GM23338 (cell line): ENCODE measurements at regions not wholly inside any gene's neighbourhood (a gene's known extent, or its start where the extent isn't known, plus 50 kb on each side); places are given as distances from the start of the nearest gene placed in this dataset.

Experiments
- ATAC-seq: fragments of 200-7000 bp; cut with Tn5 transposase; 3 replicates; pipeline ENCODE4 v1.9.1; 2020
- DNase-seq: peaks from one replicate; pipeline ENCODE4 v3.0.0-alpha.2; 2015; ENCODE audit warnings: low spot score
- H2AFZ ChIP-seq: fragments of 200-600 bp; sonication (generic); 2 replicates; pipeline ENCODE4 v1.8.0; 2016; ENCODE audit warnings: antibody characterized with exemption, mild to moderate bottlenecking, moderate library complexity
- H3F3A ChIP-seq: fragments of 200-600 bp; sonication (generic); replicated peaks from 2 replicates; pipeline ENCODE4 v1.8.0; 2017; ENCODE audit warnings: antibody characterized with exemption, mixed run types, low read depth
- H3K27ac ChIP-seq: fragments of 200-600 bp; sonication (generic); 2 replicates; pipeline ENCODE4 v1.6.1; 2016; ENCODE audit warnings: low read depth
- H3K27me3 ChIP-seq: fragments of 200-600 bp; sonication (generic); 2 replicates; pipeline ENCODE4 v1.8.0; 2016; ENCODE audit warnings: mild to moderate bottlenecking, mixed run types, moderate library complexity; ENCODE audit not compliant: insufficient read depth
- H3K36me3 ChIP-seq: fragments of 200-600 bp; sonication (generic); 2 replicates; pipeline ENCODE4 v1.8.0; 2016; ENCODE audit warnings: mild to moderate bottlenecking; ENCODE audit not compliant: insufficient read depth
- H3K4me1 ChIP-seq: fragments of 200-600 bp; sonication (generic); 2 replicates; pipeline ENCODE4 v1.8.0; 2016; ENCODE audit warnings: mild to moderate bottlenecking, moderate library complexity; ENCODE audit not compliant: insufficient read depth
- H3K4me2 ChIP-seq: fragments of 200-600 bp; sonication (generic); 2 replicates; pipeline ENCODE4 v1.7.1; 2017; ENCODE audit warnings: mixed run types
- H3K4me3 ChIP-seq: fragments of 200-600 bp; sonication (generic); 2 replicates; pipeline ENCODE4 v1.6.1; 2016; ENCODE audit warnings: mixed run types
- H3K79me2 ChIP-seq: fragments of 200-600 bp; sonication (generic); replicated peaks from 2 replicates; pipeline ENCODE4 v1.8.0; 2017; ENCODE audit warnings: mild to moderate bottlenecking; ENCODE audit not compliant: insufficient read depth
- H3K9me2 ChIP-seq: fragments of 200-600 bp; sonication (generic); 2 replicates; pipeline ENCODE4 v1.8.0; 2017; ENCODE audit not compliant: insufficient read depth
- H4K20me1 ChIP-seq: fragments of 200-600 bp; sonication (generic); replicated peaks from 2 replicates; pipeline ENCODE4 v1.8.0; 2017; ENCODE audit warnings: mild to moderate bottlenecking; ENCODE audit not compliant: insufficient read depth
- H3K27ac Mint-ChIP-seq: 2 replicates; pipeline ENCODE4 v1.8.0; 2020; ENCODE audit warnings: inconsistent platforms, mild to moderate bottlenecking, moderate library complexity, mixed read lengths
- H3K27me3 Mint-ChIP-seq: 3 replicates; pipeline ENCODE4 v1.8.0; 2022; ENCODE audit warnings: low read depth, mild to moderate bottlenecking, moderate library complexity, mixed read lengths, inconsistent platforms; ENCODE audit not compliant: insufficient read depth, poor library complexity
- H3K36me3 Mint-ChIP-seq: 3 replicates; pipeline ENCODE4 v1.8.0; 2021; ENCODE audit warnings: low read depth, mild to moderate bottlenecking, inconsistent platforms, moderate library complexity, mixed read lengths
- H3K4me1 Mint-ChIP-seq: 3 replicates; pipeline ENCODE4 v1.8.0; 2020; ENCODE audit warnings: mild to moderate bottlenecking, inconsistent platforms, mixed read lengths
- H3K4me3 Mint-ChIP-seq: 3 replicates; pipeline ENCODE4 v1.8.0; 2021; ENCODE audit warnings: moderate library complexity, mild to moderate bottlenecking, inconsistent platforms, mixed read lengths
- H3K9me3 Mint-ChIP-seq: 3 replicates; pipeline ENCODE4 v1.8.0; 2020; ENCODE audit warnings: moderate library complexity, mild to moderate bottlenecking, inconsistent platforms, mixed read lengths
- EZH2 ChIP-seq: fragments of 200-600 bp; sonication (generic); IDR thresholded peaks from one replicate; pipeline ENCODE4 v1.8.0; 2017; ENCODE audit warnings: antibody characterized with exemption, mild to moderate bottlenecking, low read depth; ENCODE audit not compliant: unreplicated experiment
- EZH2phosphoT487 ChIP-seq: fragments of 200-600 bp; sonication (generic); IDR thresholded peaks from one replicate; pipeline ENCODE4 v1.8.1; 2018; ENCODE audit warnings: antibody characterized with exemption; ENCODE audit not compliant: unreplicated experiment
- NANOG ChIP-seq: IDR thresholded peaks from 2 replicates; pipeline ENCODE4 v1.6.1; 2016; ENCODE audit warnings: antibody characterized with exemption, borderline replicate concordance
- STAT1 ChIP-seq: IDR thresholded peaks from one replicate; pipeline ENCODE4 v1.6.1; 2016; ENCODE audit warnings: antibody characterized with exemption; ENCODE audit not compliant: unreplicated experiment
- ZNF114 ChIP-seq: fragments of 250-450 bp; sonication (Bioruptor Pico); IDR thresholded peaks from 2 replicates; pipeline ENCODE4 v1.5.0; 2020; ENCODE audit warnings: mild to moderate bottlenecking, moderate library complexity
- ZNF331 ChIP-seq: fragments of 250-450 bp; sonication (Bioruptor Pico); IDR thresholded peaks from 2 replicates; pipeline ENCODE4 v1.5.0; 2020; ENCODE audit warnings: low read depth, mild to moderate bottlenecking, moderate library complexity
- ZNF462 ChIP-seq: fragments of 250-450 bp; sonication (Bioruptor Pico); IDR thresholded peaks from 2 replicates; pipeline ENCODE4 v1.5.0; 2020; ENCODE audit warnings: mild to moderate bottlenecking, moderate library complexity
- TF ChIP-seq, protein P1 (sequence below): IDR thresholded peaks from 2 replicates; pipeline ENCODE4 v1.6.1; 2016; ENCODE audit warnings: antibody characterized with exemption
- TF ChIP-seq, protein P2 (sequence below): IDR thresholded peaks from one replicate; pipeline ENCODE4 v1.6.1; 2018; ENCODE audit warnings: antibody characterized with exemption; ENCODE audit not compliant: unreplicated experiment
- TF ChIP-seq, protein P3 (sequence below), 2 experiments: fragments of 200-600 bp in 1 of 2; sonication (generic) in 1 of 2; conservative IDR thresholded peaks; 2 replicates each; pipeline versions ENCODE4 v1.5.1 to v1.6.1; 2016 to 2017; ENCODE audit warnings: antibody characterized with exemption in 2 of 2, low read depth in 2 of 2, mild to moderate bottlenecking in 2 of 2, moderate library complexity in 1 of 2

- H3K4me1 ChIP-seq, result no peaks in the 10 kb centered on the region
- no peak overlapping the region for H3K4me3 ChIP-seq
- DNase-seq (no peak), ATAC-seq (no peak)
- no peaks in the 10 kb centered on the region for H3K9me2 ChIP-seq
- no peak overlapping the region for H3K4me2 ChIP-seq
- Mint-ChIP-seq H3K36me3 (peaks cover 13% of the 10 kb centered on the region; the same call in 2 of the 3 replicates), H3K9me3 (peaks cover 29% of the 10 kb centered on the region), H3K4me3 (no peak overlapping the region), H3K27me3 (no peaks in the 10 kb centered on the region), H3K27ac (no peak overlapping the region), H3K4me1 (no peaks in the 10 kb centered on the region)
- H3F3A ChIP-seq, result no peaks in the 10 kb centered on the region
- H3K27me3 ChIP-seq, result no peaks in the 10 kb centered on the region
- no peaks in the 10 kb centered on the region for H3K79me2 ChIP-seq
- TF ChIP-seq, protein P1, sequence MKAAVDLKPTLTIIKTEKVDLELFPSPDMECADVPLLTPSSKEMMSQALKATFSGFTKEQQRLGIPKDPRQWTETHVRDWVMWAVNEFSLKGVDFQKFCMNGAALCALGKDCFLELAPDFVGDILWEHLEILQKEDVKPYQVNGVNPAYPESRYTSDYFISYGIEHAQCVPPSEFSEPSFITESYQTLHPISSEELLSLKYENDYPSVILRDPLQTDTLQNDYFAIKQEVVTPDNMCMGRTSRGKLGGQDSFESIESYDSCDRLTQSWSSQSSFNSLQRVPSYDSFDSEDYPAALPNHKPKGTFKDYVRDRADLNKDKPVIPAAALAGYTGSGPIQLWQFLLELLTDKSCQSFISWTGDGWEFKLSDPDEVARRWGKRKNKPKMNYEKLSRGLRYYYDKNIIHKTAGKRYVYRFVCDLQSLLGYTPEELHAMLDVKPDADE, result no peak
- H4K20me1 ChIP-seq, result no peaks in the 10 kb centered on the region
- H3K27ac ChIP-seq, result no peak overlapping the region
- no peaks in the 10 kb centered on the region for H3K36me3 ChIP-seq
- no peak overlapping the region for H2AFZ ChIP-seq
These were observed 278.8 kb upstream of the RPS6KA3 start for GRCh38 chrX:20545538-20545937.

GRCh38 chrX:20542072-20542471 is 275.4 kb upstream of the RPS6KA3 start:
- no peaks in the 10 kb centered on the region for H3K79me2 ChIP-seq
- ATAC-seq, result no peak
- H3K4me1 ChIP-seq, result no peaks in the 10 kb centered on the region
- Mint-ChIP-seq H3K36me3 (peaks cover 15% of the 10 kb centered on the region; the same call in 2 of the 3 replicates), H3K27ac (no peak overlapping the region), H3K9me3 (peaks cover 30% of the 10 kb centered on the region), H3K4me1 (no peaks in the 10 kb centered on the region), H3K27me3 (peaks cover 3% of the 10 kb centered on the region), H3K4me3 (no peak overlapping the region)
- no peak overlapping the region for H3K4me2 ChIP-seq
- H3K36me3 ChIP-seq, result no peaks in the 10 kb centered on the region
- H3K27me3 ChIP-seq, result no peaks in the 10 kb centered on the region
- H3K27ac ChIP-seq, result no peak overlapping the region
- DNase-seq, result no peak
- no peaks in the 10 kb centered on the region for H4K20me1 ChIP-seq
- H3F3A ChIP-seq, result no peaks in the 10 kb centered on the region
- H3K9me2 ChIP-seq, result no peaks in the 10 kb centered on the region
- H2AFZ ChIP-seq, result no peak overlapping the region
- no peak overlapping the region for H3K4me3 ChIP-seq
- TF ChIP-seq, protein P2, sequence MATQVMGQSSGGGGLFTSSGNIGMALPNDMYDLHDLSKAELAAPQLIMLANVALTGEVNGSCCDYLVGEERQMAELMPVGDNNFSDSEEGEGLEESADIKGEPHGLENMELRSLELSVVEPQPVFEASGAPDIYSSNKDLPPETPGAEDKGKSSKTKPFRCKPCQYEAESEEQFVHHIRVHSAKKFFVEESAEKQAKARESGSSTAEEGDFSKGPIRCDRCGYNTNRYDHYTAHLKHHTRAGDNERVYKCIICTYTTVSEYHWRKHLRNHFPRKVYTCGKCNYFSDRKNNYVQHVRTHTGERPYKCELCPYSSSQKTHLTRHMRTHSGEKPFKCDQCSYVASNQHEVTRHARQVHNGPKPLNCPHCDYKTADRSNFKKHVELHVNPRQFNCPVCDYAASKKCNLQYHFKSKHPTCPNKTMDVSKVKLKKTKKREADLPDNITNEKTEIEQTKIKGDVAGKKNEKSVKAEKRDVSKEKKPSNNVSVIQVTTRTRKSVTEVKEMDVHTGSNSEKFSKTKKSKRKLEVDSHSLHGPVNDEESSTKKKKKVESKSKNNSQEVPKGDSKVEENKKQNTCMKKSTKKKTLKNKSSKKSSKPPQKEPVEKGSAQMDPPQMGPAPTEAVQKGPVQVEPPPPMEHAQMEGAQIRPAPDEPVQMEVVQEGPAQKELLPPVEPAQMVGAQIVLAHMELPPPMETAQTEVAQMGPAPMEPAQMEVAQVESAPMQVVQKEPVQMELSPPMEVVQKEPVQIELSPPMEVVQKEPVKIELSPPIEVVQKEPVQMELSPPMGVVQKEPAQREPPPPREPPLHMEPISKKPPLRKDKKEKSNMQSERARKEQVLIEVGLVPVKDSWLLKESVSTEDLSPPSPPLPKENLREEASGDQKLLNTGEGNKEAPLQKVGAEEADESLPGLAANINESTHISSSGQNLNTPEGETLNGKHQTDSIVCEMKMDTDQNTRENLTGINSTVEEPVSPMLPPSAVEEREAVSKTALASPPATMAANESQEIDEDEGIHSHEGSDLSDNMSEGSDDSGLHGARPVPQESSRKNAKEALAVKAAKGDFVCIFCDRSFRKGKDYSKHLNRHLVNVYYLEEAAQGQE, result no peak
- TF ChIP-seq ZNF462 (CRISPR knock-in tag) (no peak), ZNF114 (no peak), NANOG (no peak), EZH2 (no peak), STAT1 (no peak), ZNF331 (no peak), EZH2phosphoT487 (no peak)
- TF ChIP-seq, protein P3, sequence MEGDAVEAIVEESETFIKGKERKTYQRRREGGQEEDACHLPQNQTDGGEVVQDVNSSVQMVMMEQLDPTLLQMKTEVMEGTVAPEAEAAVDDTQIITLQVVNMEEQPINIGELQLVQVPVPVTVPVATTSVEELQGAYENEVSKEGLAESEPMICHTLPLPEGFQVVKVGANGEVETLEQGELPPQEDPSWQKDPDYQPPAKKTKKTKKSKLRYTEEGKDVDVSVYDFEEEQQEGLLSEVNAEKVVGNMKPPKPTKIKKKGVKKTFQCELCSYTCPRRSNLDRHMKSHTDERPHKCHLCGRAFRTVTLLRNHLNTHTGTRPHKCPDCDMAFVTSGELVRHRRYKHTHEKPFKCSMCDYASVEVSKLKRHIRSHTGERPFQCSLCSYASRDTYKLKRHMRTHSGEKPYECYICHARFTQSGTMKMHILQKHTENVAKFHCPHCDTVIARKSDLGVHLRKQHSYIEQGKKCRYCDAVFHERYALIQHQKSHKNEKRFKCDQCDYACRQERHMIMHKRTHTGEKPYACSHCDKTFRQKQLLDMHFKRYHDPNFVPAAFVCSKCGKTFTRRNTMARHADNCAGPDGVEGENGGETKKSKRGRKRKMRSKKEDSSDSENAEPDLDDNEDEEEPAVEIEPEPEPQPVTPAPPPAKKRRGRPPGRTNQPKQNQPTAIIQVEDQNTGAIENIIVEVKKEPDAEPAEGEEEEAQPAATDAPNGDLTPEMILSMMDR (conservative IDR thresholded peaks at IDR 0.05; ENCODE audit: low read depth in 2 of 2), result no peak
